ENCODE measurements at regions not wholly inside any gene's neighbourhood (a gene's known extent, or its start where the extent isn't known, plus 50 kb on each side); places are given as distances from the start of the nearest gene placed in this dataset.

- no peak for TF ChIP-seq SIN3A (IDR thresholded peaks at IDR 0.05; ENCODE audit: borderline replicate concordance, insufficient read depth, low read length)
- TF ChIP-seq REST (IDR thresholded peaks at IDR 0.05; ENCODE audit: insufficient read depth in 1 of 2, low read depth in 2 of 2, low read length in 2 of 2): no peak
- TF ChIP-seq FOXP2 (optimal IDR thresholded peaks at IDR 0.05; ENCODE audit: borderline replicate concordance, extremely low read depth, extremely low read length, insufficient read depth): no peak
- no peak for TF ChIP-seq TAF1 (IDR thresholded peaks at IDR 0.05; ENCODE audit: borderline replicate concordance, insufficient read depth, low read length)
- TF ChIP-seq POLR2AphosphoS5 (IDR thresholded peaks at IDR 0.05; ENCODE audit: low read depth, low read length): no peak
Measured at GRCh38 chr1:5678759-5679158, 313.5 kb downstream of the NPHP4 start.

- no peak for TF ChIP-seq FOXP2 (optimal IDR thresholded peaks at IDR 0.05; ENCODE audit: borderline replicate concordance, extremely low read depth, extremely low read length, insufficient read depth)
- TF ChIP-seq TAF1 (IDR thresholded peaks at IDR 0.05; ENCODE audit: borderline replicate concordance, insufficient read depth, low read length): no peak
- TF ChIP-seq POLR2AphosphoS5 (IDR thresholded peaks at IDR 0.05; ENCODE audit: low read depth, low read length): no peak
- TF ChIP-seq REST (IDR thresholded peaks at IDR 0.05; ENCODE audit: insufficient read depth in 1 of 2, low read depth in 2 of 2, low read length in 2 of 2): no peak
- no peak for TF ChIP-seq SIN3A (IDR thresholded peaks at IDR 0.05; ENCODE audit: borderline replicate concordance, insufficient read depth, low read length)
Measured at GRCh38 chr1:5670590-5671350, 321.5 kb downstream of the NPHP4 start.

- TF ChIP-seq POLR2AphosphoS5 (IDR thresholded peaks at IDR 0.05; ENCODE audit: low read depth, low read length): no peak
- no peak for TF ChIP-seq REST (IDR thresholded peaks at IDR 0.05; ENCODE audit: insufficient read depth in 1 of 2, low read depth in 2 of 2, low read length in 2 of 2)
- TF ChIP-seq FOXP2 (optimal IDR thresholded peaks at IDR 0.05; ENCODE audit: borderline replicate concordance, extremely low read depth, extremely low read length, insufficient read depth): no peak
- no peak for TF ChIP-seq TAF1 (IDR thresholded peaks at IDR 0.05; ENCODE audit: borderline replicate concordance, insufficient read depth, low read length)
- no peak for TF ChIP-seq SIN3A (IDR thresholded peaks at IDR 0.05; ENCODE audit: borderline replicate concordance, insufficient read depth, low read length)
Measured at GRCh38 chr1:5667513-5668325, 324.5 kb downstream of the NPHP4 start.

- TF ChIP-seq SIN3A (IDR thresholded peaks at IDR 0.05; ENCODE audit: borderline replicate concordance, insufficient read depth, low read length): no peak
- TF ChIP-seq FOXP2 (optimal IDR thresholded peaks at IDR 0.05; ENCODE audit: borderline replicate concordance, extremely low read depth, extremely low read length, insufficient read depth): no peak
- TF ChIP-seq REST (IDR thresholded peaks at IDR 0.05; ENCODE audit: insufficient read depth in 1 of 2, low read depth in 2 of 2, low read length in 2 of 2): no peak
- TF ChIP-seq POLR2AphosphoS5 (IDR thresholded peaks at IDR 0.05; ENCODE audit: low read depth, low read length): no peak
- no peak for TF ChIP-seq TAF1 (IDR thresholded peaks at IDR 0.05; ENCODE audit: borderline replicate concordance, insufficient read depth, low read length)
Measured at GRCh38 chr1:5664906-5665875, 327.0 kb downstream of the NPHP4 start.

Data from PFSK-1 (cell line).